ENCODE measurements at regions not wholly inside any gene's neighbourhood (a gene's known extent, or its start where the extent isn't known, plus 50 kb on each side); places are given as distances from the start of the nearest gene placed in this dataset.

DNA sequence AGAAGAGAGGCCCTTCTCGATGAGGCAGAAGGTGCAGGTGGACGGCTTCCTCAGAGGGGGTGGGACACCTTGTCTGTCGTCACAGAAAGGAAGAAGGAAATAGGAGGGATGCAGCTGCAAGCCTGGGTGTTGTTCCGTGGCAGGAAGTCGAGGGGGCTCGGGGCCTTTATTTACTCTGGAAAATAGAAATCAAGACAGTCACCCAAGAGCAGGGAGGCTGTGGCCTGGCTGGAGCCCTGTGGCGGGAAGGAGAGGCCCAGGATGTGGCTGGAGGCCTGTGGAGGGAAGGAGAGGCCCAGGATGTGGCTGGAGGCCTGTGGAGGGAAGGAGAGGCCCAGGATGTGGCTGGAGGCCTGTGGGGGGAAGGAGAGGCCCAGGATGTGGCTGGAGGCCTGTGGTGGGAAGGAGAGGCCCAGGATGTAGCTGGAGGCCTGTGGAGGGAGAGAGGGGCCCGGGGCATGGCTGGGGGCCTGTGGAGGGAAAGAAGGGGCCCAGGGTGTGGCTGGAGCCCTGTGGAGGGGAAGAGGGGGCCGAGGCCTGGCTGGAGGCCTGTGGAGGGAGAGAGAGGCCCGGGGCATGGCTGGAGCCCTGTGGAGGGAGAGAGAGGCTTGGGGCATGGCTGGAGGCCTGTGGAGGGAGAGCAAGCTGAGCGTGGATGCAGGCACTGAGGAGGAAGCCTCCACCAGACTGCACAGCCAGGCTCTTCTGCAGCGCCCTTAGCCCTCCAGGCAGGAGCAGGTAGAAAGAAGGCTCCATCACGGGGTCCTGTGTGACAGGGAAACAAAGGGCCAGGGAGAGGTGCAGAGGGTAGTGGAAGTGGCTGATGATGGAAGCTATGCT, 97.3 kb upstream of the SFMBT2 start:
- DNase-seq = no peak

DNA sequence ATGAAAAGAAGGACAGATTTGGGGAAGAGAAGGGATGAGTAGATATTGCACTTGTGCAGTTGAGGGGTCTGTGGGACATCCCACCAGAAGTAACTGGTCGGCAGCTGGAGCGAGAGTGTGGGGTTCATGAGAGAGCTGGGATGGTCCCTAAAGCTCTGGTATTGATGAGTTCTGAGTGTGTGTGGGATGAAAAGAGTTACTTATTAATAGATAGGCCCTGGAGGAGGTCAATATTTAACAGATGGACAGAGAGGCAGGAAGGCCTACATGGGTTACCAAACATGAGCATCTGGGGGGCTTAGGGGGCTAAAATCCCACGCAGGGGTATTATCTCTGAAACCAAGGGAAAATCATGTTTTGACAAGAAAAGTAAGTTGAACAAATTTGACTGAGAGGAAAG, 95.7 kb upstream of the SFMBT2 start:
- no peak for DNase-seq

DNA sequence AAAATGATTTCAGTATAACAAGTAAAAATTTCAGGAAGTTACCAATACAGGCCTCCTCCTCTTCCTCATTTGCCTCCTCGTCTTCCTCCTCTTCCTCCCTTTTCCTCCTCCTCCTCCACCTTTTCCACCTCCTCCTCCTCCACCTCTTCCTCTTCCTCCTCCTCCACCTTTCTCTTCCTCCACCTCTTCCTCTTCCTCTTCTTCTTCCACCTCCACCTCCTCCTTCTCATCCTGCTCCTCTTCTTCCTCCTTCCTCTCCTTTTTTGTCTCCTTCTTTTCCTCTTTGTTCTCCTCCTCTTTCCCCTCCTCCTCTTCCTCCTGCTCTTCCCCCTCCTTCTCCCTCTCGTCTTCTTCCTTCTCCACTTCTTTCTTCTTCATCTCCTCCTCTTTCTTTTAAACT, 94.4 kb upstream of the SFMBT2 start:
- no peak for DNase-seq

DNA sequence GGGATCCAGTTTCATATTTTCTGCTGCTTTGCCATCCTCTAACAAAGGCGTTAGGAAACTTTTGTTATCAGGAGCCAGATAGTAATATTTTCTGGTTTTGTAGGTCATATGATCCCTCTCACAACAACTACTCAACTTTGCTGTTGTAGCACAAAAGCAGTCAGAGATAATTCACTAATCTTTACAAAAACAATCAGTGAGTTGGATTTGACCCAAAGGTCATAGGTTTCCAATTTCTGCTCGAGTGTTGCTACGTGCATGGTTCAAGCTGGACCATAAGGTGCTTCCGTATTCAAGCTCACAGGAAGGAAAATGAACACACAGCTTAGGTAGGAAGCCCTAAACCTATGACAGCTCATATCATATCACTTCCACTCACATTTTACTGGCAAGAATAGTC, 92.4 kb upstream of the SFMBT2 start:
- no peak for DNase-seq

DNA sequence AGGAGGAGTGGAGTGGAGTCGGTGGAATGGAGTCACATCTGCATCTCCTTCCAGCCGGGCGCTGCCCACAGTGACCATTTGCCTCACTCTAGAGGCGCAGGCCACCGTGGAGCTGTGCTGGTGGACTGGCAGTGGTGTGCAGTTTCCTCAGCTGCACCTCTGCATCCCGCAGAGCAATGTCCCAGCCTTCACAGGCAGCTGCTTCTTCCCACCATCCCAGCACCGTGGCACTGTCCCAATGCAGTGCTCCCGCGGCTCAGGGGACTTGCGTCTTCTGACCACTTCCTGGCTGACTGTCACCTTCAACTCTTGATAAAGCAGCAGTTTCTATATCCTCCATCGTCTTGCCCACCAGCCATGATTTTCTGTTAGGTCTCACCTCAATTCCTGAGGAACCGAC, 90.3 kb upstream of the SFMBT2 start:
- no peak for DNase-seq

DNA sequence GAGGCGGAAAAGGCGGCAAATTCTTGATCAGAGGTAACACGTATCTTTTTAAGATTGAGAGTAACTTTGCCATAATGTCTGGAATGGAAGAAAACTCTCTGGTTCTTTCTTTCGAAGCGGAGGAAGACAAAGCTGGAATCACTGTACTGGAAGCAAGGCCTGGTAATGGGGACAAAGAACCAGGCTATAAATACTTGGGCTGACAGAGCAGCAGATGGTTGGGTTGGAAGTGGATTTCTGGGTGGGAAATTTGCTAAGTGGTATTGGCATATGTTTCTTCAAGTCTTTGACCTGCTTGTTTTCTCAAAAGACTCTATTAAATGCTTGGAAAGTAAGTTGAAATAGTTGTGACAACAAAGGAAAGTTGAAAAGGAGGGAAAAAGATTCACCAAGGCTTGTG, 87.3 kb upstream of the SFMBT2 start:
- DNase-seq = no peak

DNA sequence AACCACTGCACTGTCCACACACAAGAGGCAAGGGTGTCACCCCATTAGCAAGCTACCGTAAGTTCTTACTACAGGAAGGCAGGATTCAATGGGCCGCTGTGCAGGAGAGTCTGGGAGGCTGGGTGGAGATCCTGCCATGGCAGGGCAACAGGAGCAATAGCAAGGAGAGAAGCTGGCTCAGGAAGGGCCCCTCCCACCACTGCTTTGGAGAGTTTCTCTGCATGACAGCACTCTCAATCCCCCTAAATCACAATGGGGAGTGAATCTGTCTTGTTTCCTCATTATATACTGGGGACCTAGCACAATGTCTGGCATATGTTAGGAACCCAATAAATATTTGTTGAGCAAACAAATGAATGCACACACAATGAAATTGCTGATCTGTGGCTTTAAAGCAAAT, 83.2 kb upstream of the SFMBT2 start:
- no peak for DNase-seq

DNA sequence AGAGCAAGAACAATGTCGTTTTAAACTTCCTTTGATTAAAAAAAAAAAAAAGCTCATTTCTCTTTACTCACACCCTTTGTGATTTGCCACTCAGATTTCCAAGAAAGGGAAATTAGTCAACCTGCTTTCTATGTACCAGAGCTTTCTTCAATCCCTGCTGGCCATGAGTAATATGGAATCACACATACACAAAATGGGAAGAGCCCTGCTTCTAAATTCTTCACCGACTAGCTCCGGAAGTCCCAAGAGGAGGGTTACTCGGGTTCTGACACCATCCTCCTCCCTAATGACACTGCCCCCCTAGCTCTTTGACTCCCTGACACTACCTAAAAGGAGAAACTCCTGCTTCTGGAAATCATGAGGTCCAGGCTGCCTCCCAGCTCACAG, 81.8 kb upstream of the SFMBT2 start:
- no peak for DNase-seq

DNA sequence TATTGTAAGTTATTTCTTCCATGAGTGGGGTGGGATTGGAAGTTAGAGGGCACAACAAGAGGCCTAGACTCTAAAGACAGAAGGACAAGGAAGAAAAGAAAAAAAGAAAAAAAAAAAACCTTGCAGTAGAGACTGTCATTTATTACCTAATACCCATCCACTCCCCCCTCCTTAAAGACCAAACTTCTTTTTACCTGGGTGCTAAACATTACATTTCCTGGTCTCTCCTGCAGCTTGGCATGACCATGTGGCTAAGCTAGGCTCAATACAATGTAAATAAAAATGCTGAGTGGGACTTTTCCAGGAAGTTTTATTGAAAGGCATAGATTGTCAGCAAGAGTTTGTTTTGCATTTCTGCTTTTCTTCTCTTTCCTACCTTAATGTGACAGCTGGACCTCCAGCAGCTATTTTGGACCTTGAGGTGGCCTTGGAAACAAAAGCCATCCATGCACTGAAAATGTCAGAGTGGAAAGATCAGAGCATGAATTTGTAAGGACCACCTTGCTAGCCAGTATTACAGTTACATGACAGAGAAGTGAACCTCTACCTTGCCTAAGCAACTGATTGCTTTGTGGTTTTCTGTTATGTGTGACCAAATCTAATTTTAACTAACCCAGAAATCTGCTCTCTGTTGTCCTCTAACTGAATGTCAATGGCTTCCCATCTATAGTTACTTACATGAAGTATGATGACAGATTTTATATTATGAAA, 81.3 kb upstream of the SFMBT2 start:
- DNase-seq = no peak

DNA sequence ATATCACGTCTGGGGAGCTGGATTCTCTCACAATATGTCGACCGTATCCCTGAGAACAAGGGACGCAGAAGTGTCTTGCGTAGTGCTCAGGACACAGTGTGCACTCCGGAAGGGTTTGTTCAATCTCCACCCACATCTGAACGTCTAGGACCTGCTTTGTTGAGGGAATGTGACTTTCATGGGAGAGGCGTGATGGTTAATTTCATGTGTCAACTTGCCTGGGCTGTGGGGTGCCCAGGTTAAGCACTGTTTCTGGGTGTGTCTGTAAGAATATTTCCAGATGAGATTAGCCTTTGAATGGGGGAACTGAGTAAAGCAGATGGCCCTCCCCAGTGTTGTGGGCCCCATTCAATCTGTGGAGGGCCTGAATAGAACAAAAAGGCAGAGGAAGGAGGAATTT, 80.4 kb upstream of the SFMBT2 start:
- DNase-seq = no peak

DNA sequence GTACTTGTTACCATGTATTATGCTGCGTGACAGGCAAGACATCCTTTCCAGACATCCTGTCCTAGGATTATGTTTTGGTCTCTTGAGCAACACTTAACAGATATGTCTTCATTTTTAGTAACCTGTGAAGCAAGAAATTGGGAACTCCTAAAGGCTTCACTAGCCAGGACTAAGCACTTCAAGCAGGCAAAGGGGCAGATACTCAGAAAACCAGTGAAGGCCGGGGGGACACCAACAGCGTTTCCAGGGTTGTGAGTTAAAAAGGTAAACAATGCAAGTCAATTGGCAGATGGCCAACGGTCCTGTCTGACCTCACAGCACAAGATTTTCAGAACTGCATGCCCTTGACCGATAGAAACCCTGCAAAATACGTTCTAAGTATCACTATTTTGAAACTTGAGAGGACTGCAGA, 77.6 kb upstream of the SFMBT2 start:
- no peak for DNase-seq

DNA sequence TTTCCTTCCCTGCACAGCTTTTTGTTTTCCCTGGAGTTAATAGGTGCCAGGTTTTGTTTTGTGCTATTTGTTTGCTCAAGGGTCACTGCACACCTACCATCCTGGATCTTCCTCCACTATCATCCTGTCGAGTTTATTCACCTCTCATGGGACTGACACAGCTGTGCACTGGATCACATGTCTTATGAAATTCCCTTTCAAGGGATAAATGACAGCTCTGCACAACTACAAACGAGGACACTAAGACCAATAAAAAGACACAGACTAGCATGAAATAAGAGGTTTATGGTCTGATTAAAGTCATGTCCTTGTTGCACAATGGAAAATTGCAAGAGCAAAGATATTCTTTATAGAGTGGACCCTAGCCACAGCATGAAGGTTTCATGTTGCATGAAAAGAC, 76.7 kb upstream of the SFMBT2 start:
- no peak for DNase-seq

DNA sequence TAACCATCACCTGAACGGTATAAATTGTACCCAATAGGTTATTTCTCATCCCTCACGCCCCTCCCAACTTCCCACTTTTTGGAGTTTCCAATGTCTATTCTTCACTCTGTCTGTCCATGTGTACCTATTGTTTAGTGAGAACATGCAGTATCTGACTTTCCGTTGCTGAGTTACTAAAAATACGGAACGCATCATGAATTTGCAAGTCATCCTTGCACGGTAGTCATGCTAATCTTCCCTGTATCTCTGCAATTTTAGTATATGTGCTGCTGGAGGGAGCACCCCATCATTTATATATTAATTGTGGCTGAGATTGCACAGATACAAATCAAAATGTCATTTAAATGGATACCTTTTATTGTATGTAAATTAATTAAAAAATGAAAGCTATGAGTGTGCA, 75.7 kb upstream of the SFMBT2 start:
- no peak for DNase-seq

DNA sequence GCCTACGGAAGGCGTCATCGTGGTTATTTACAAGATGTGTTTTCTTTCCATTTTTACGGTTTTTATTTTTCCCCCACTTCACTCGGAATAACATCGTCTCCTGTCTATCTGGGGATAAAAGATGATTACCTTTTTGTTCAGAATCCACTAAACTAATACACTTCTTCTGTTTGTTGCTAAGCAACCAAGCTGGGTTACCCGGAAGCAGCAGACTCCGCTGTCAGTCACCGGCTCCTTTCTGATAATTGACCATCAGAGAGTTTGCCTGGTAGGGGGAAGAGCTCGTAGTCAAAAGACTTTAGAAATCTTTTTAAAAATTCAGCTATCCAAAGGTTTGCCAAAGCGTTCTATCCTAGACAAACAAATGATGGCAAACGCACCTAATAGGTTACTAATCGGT, 75.0 kb upstream of the SFMBT2 start:
- DNase-seq = no peak

DNA sequence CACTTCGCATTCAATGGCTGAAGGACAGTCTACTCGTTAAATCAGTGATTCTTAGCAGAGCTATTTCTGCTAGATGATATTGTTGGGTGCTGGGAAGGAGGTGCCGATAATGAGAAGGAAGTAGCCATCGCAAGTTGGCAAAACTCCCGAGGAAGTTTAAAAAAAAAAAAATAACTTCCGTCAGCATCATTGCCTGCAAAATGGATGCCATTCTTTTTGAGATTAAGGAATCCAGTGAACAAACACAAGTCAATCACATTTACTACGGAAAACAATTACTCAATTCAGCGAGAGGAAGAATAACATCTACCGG, 74.4 kb upstream of the SFMBT2 start:
- no peak for DNase-seq

DNA sequence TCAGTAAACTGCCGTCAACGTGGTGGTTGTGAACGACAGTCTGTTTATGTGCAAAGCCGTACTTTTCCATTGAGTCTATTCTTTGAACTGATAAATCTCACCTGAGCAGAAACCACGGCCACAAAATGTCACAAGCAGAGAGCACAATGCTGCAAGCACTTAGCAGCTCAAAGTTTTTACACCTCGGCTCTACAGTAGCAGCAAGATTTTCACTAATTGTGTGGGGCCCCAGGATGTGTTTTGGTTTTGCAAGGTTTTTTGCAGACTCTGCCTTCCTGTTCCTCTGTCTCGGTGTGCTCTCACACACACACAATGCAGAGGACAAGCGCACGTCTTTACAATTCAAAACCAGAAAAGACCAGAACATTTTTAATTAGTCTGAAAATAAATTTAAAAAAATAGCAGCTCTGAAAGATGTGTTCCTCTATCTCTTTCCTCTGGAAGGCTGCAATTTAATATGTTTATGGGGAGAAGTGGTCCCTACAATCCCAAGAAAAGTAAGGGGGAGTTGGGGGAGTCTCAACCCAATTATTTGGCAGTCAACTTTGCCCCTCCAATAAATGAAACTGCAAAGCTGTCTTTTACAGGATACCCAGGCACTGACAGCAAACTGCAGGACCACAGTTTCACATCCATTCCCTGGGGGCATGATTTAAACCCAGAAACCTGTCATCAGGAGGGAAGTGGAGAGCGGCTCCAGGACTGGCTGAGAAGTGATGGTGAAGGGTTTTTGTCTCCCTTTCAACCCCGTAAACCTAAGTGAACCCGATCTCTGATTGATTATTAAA, 73.8 kb upstream of the SFMBT2 start:
- DNase-seq = no peak

DNA sequence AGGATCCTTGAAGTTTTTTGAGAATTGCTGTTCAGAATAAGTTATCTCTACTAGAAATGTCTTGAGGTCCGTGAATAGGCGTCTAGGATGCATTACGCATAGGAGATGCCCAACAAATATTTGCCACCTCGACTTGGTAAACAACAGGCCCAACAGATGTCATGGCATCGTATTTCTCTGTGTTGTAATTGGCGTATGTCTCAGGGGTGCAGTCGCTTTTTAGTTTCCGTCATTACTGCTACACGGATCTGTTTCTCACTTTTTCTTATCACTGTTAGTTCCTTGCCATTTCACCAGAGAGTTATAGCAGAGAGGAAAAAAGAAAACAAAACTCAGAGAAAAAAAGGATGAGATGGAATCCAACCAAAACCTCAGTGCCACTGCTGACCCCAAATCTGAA, 73.0 kb upstream of the SFMBT2 start:
- DNase-seq = no peak

DNA sequence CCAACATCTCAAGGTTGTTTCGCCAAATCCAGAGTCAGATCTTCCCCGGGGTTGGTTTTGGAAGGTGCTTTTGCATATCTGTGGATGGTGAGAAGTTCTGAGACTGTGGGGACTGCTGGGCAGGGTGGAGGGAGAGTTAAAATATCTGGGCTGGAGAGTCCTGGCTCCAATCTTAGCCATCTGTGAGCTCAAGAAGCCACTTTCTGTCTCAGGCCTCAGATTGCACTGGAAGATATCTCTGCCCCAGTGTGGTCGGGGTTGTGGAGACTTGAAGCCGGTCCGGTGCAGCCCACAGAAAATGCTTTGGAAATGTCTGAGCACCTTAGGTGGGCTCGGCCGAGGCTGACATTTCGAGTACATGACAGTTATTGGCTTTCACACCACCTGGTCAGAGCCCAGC, 72.2 kb upstream of the SFMBT2 start:
- DNase-seq = no peak

DNA sequence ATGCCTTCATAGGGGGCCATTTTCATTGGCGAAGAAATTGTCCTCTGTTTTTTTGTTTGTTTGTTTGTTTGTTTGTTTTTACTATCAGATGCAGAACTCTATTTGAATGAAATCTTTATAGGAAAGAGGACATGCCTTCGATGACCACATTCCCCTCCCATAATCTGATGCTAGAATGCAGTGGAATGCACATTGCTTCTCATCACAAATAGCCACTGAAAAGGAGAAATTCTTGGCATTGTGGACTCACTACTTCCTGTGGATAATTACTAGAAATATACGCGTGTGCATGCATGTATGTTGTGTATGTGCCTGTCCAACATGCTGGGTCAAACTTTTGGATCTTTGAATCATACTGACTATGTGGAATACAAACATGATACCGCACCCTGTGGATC, 70.5 kb upstream of the SFMBT2 start:
- DNase-seq = no peak

DNA sequence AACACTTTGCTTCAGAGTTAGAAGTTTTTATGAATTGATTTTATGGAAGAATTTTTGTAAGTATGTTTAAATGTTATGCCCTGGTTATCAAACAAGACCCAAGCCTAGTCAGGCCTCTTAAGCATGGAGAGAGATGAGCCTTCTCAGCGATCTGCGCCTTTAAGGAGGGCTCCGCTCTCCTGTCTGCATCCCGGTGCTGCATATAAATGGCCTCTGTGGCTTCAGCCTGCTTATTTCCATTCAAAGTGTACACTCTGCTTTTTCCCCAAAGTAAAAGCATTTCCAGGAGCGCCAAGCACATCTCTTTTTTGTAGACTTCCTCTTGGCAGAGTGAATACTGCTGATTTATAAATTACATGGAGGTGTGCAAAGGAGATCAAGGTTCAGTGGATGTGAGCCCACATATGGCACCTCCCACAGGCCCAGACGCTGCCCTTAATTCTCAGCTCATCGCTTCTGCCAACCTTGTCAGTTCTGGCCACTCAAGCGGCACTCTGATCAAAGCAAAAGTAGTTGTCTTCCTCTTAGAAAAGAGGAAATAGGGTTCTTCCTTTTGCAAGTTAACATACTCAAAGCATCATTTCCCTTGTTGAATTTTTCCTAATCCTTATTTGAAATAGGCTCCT, 70.0 kb upstream of the SFMBT2 start:
- no peak for DNase-seq

DNA sequence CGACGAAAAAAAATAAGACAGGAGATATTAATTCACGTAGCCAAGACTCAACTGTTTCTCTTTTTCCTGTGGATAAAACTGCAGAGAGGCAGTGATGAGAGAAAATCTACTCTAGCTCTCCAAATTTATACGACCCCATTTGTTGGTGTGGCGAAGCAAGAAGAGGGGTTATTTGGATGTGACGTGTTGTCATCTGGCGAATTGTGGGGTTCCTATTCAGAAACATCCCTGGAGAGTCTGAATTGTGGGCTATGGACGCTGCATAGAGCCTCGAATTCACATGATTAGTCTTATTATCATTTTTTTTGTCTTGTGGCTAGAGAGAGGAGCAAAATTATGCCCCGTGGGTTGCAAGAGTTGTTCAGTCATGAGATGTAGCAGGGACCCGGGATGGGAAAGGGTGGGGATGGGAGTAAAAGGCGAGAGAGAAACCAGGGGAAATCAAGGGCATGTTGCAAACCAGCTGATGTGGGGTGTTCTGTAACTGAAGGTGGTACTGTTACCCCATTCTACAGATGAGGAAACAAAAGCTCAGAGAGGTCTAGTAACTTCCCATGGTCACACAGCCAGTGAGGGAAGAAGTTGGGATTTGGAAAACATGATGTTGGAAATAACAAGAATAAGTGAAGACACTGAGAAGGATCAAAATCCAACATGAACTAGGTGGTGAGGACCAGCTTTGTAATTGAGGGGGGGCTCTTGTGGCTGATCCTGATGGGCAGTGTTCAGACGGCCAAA, 69.2 kb upstream of the SFMBT2 start:
- no peak for DNase-seq

DNA sequence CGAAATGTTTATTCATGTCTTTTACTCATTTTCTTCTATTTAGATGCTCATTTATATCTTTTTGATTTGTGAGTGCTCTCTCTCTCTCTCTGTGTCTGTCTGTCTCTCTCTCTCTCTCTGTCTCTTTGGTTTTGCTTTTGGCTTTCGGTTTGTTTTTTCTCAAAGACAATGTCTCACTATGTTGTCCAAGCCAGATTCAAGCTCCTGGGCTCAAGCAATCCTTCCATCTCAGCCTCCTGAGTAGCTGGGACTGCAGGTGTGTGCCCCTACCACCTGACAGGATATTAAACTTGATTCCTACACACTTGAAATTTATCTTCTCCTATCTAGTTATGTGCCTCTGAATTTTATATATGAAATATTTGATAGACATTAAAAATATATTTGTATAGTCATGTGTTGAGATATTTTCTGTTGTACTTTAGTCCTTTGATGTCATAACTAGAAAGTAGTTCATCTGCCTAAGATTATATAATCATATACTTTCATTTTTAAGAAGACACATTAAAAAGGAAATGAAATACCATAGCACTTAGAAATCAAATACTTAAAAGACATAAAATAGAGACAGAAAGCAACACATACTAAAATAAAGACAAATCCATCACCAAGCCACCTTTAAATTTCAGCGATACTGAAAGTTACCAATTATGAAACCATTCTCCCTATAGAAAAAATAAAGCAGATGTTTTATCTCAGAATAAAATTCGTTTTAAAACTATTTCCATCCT, 68.1 kb upstream of the SFMBT2 start:
- no peak for DNase-seq

Measured in NCI-H1105 treated with DMSO at 0.1 percent for 48 hours (cell line).